ENCODE measurements at regions not wholly inside any gene's neighbourhood (a gene's known extent, or its start where the extent isn't known, plus 50 kb on each side); places are given as distances from the start of the nearest gene placed in this dataset.

DNA sequence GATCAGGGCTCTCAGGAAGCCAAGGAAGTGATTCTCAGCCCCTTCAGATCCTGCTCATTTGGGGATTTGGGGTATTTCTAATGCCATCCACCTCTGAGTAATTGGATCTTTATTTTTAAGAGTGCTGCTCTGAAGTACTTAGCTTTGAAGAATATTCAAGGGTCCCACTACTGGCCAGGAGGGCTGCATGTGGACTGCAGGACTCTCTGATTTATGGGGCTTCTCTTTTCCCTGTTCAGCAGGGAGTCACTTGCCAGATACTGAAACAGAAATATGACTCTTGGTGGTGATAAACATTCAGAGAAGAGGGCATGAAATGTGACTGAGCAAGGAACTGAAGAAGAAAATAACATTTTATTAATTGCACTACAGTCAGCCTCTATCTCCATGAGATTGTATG, 138.5 kb downstream of the MTX2 start:
- DNase-seq (ENCODE audit: insufficient read length, low spot score) (no peak), FAIRE-seq (no peak)
- no peak for TF ChIP-seq TAF1 (IDR thresholded peaks at IDR 0.05; ENCODE audit: low read depth, low read length)
- no peak for TF ChIP-seq SPI1 (IDR thresholded peaks at IDR 0.05; ENCODE audit: low read depth, low read length)
- no peak for TF ChIP-seq POU2F2 (IDR thresholded peaks at IDR 0.05; ENCODE audit: low read depth, low read length)
- TF ChIP-seq PAX5 (IDR thresholded peaks at IDR 0.05; ENCODE audit: insufficient read depth, low read length, severe bottlenecking) = no peak
- TF ChIP-seq POLR2AphosphoS5 (IDR thresholded peaks at IDR 0.05; ENCODE audit: low read depth, low read length) = no peak
- TF ChIP-seq POLR2A (IDR thresholded peaks at IDR 0.05; ENCODE audit: low read depth, low read length) = no peak

DNA sequence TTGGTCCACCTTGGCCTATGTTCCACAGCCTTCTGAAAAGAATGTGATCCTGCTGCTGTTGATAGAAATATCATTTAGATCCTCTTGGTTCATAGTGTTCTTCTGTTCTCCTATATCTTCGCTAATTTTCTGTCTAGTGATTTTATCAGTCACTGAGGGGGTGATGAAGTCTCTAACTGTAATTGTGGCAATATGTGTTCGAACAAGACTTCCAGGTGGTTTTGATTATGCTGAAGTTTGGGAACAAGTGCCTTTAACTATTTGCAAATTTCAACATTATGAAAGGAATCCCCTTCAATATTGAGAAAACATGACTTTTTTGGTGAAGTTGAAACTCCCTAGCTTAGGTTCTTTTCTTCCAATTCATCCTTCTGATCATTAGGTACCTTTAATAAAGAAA, 140.4 kb downstream of the MTX2 start:
- no peak for FAIRE-seq
- TF ChIP-seq TAF1 (IDR thresholded peaks at IDR 0.05; ENCODE audit: low read depth, low read length) (no peak), POU2F2 (IDR thresholded peaks at IDR 0.05; ENCODE audit: low read depth, low read length) (no peak), POLR2A (IDR thresholded peaks at IDR 0.05; ENCODE audit: low read depth, low read length) (no peak), POLR2AphosphoS5 (IDR thresholded peaks at IDR 0.05; ENCODE audit: low read depth, low read length) (no peak), SPI1 (IDR thresholded peaks at IDR 0.05; ENCODE audit: low read depth, low read length) (no peak), PAX5 (IDR thresholded peaks at IDR 0.05; ENCODE audit: insufficient read depth, low read length, severe bottlenecking) (no peak)
- no peak for DNase-seq (ENCODE audit: insufficient read length, low spot score)

DNA sequence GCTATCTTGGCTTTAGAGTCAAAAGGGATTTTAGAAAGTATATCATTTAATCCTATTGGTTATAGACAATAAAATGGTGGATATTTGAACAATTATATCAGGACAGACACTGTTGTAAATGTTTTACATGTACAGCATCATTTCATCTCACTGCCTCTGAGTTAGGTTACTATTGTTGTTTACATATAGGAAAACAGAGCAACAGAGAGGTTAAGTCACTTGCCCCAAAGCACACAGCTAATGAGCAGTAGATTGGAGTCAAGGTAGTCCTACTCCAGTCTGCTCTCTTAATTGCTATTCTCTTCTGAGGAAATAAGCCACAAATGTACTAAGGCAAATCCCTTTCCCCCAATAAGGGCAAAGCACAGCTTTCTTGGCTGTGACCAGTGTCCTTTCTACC, 142.9 kb downstream of the MTX2 start:
- no peak for DNase-seq (ENCODE audit: insufficient read length, low spot score)
- no peak for TF ChIP-seq SPI1 (IDR thresholded peaks at IDR 0.05; ENCODE audit: low read depth, low read length)
- no peak for TF ChIP-seq POLR2AphosphoS5 (IDR thresholded peaks at IDR 0.05; ENCODE audit: low read depth, low read length)
- no peak for TF ChIP-seq TAF1 (IDR thresholded peaks at IDR 0.05; ENCODE audit: low read depth, low read length)
- no peak for TF ChIP-seq PAX5 (IDR thresholded peaks at IDR 0.05; ENCODE audit: insufficient read depth, low read length, severe bottlenecking)
- no peak for TF ChIP-seq POLR2A (IDR thresholded peaks at IDR 0.05; ENCODE audit: low read depth, low read length)
- TF ChIP-seq POU2F2 (IDR thresholded peaks at IDR 0.05; ENCODE audit: low read depth, low read length) = no peak
- no peak for FAIRE-seq

DNA sequence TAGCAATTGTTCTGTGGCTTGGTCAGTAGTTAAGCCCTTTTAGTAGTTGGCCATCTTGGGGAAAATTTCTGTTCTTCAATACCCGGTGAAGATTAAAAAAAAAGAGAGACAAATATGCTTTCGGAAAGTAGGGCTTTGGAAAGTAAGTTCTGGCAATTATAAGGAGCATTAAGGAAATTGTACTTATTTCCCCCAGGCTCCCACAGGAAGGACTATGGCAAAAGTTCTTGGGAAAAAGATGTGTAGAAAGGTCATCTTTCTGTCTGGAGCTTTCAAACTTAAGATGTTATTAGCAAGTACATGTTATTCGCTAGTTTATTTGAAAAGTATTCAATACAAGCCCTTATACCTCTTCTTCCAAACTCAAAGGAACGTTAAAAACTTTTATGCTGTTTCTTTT, 144.5 kb downstream of the MTX2 start:
- DNase-seq (ENCODE audit: insufficient read length, low spot score) = no peak
- no peak for FAIRE-seq
- no peak for TF ChIP-seq SPI1 (IDR thresholded peaks at IDR 0.05; ENCODE audit: low read depth, low read length)
- no peak for TF ChIP-seq POU2F2 (IDR thresholded peaks at IDR 0.05; ENCODE audit: low read depth, low read length)

DNA sequence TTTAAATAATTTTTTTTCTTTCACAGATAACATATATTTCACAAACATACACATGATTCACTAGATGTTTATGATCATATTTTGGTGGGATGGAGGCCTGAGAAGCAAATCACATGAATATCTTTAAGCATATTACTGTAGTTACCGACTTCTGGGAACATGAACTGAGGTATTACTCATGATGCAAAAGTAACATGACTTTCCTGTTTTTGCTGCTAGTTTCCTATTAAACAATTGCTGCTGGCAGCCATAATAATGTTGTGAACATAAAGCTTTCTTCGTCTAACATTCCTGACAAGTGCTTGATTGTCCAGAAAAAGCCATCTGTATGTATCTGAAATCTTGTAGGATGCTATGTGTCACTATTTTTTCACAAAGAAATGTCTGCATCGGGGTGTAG, 145.4 kb downstream of the MTX2 start:
- FAIRE-seq = no peak
- TF ChIP-seq POU2F2 (IDR thresholded peaks at IDR 0.05; ENCODE audit: low read depth, low read length) = no peak
- TF ChIP-seq POLR2AphosphoS5 (IDR thresholded peaks at IDR 0.05; ENCODE audit: low read depth, low read length) = no peak
- no peak for TF ChIP-seq SPI1 (IDR thresholded peaks at IDR 0.05; ENCODE audit: low read depth, low read length)
- no peak for TF ChIP-seq PAX5 (IDR thresholded peaks at IDR 0.05; ENCODE audit: insufficient read depth, low read length, severe bottlenecking)
- no peak for DNase-seq (ENCODE audit: insufficient read length, low spot score)

DNA sequence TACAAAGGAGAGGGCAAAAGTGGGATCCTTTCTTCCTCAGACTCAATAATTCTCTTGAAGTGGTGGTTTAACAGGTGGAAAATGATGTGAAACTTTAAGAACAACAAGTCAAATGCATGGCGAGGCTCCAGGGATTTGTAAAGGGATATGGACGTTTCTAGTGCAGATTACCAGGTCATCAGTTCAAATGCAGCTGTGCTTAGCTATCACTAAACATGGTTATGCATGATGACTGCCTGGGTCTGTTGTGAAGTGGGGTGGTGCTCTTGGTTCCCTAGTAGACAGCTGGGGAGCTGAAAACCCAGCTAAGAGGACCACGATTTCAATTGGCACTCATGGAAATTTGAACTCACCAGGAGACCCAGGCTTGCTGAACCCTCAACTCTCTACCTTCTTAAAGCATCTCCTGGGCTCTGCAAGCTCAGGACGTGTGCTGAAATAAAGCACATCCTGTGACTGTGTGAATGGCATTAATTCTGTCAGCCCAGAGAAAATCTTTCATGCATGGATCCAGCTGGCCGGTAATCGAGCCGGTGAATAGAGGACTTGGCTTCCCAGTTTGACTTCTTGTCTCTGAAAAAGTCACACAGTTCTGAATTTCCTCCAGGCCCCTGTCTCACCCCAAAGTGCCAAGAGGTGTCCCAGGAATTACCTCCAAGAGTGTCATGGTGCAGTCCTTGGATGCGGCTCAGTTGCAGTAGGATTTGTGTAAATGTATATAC, 146.1 kb downstream of the MTX2 start:
- DNase-seq (ENCODE audit: insufficient read length, low spot score) (no peak), FAIRE-seq (no peak)
- TF ChIP-seq TAF1 (IDR thresholded peaks at IDR 0.05; ENCODE audit: low read depth, low read length) = no peak
- no peak for TF ChIP-seq POU2F2 (IDR thresholded peaks at IDR 0.05; ENCODE audit: low read depth, low read length)

DNA sequence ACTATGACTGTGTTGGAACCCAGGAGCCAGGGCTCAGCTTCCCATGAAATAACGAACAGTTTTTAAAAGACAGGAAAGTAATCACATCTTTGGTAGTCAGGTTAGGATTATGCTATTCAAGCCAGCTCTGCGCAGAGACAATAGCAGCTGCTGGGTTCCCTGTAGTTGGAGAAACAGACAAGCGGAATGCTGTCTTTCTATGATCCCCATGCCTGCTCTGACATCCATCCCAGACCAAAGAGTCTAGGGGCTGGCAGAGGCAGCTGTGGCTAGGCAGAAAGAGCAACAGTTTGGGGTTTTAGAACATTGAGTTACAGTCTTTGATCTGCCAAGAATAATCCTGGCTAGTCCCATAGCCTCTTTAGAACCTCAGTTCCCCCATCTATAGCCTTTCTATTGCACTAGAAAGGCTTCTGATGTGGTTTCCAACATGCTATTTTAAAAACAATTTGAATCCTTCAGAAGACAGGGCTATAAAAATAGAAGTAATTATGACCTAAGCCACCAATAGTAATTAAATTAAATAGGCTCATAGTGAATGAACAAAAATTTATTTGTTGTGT, 146.8 kb downstream of the MTX2 start:
- FAIRE-seq (no peak), DNase-seq (ENCODE audit: insufficient read length, low spot score) (no peak)
- no peak for TF ChIP-seq POLR2AphosphoS5 (IDR thresholded peaks at IDR 0.05; ENCODE audit: low read depth, low read length)
- TF ChIP-seq TAF1 (IDR thresholded peaks at IDR 0.05; ENCODE audit: low read depth, low read length) = no peak
- TF ChIP-seq SPI1 (IDR thresholded peaks at IDR 0.05; ENCODE audit: low read depth, low read length) = no peak
- TF ChIP-seq POU2F2 (IDR thresholded peaks at IDR 0.05; ENCODE audit: low read depth, low read length) = no peak
- no peak for TF ChIP-seq PAX5 (IDR thresholded peaks at IDR 0.05; ENCODE audit: insufficient read depth, low read length, severe bottlenecking)
- TF ChIP-seq POLR2A (IDR thresholded peaks at IDR 0.05; ENCODE audit: low read depth, low read length) = no peak

DNA sequence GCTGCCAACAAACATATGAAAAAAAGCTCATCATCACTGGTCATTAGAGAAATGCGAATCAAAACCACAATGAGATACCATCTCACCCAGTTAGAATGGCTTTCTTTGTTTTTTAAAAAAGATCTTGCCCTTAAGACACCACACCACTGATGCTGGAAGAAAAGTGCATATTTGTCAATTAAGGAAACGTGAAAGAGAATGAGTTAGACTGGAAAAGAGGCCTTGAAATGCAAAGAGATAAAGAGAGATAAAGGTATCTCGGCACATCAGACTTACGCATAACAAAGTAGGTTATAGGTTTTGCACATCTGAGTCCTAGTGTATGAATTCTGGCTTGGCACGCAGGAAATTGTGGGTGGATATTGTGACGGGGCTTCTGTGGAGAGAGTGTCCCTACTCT, 149.5 kb downstream of the MTX2 start:
- TF ChIP-seq TAF1 (IDR thresholded peaks at IDR 0.05; ENCODE audit: low read depth, low read length) = no peak
- no peak for TF ChIP-seq POU2F2 (IDR thresholded peaks at IDR 0.05; ENCODE audit: low read depth, low read length)
- no peak for TF ChIP-seq SPI1 (IDR thresholded peaks at IDR 0.05; ENCODE audit: low read depth, low read length)
- TF ChIP-seq PAX5 (IDR thresholded peaks at IDR 0.05; ENCODE audit: insufficient read depth, low read length, severe bottlenecking) = no peak
- TF ChIP-seq POLR2AphosphoS5 (IDR thresholded peaks at IDR 0.05; ENCODE audit: low read depth, low read length) = no peak
- no peak for TF ChIP-seq POLR2A (IDR thresholded peaks at IDR 0.05; ENCODE audit: low read depth, low read length)
- FAIRE-seq (no peak), DNase-seq (ENCODE audit: insufficient read length, low spot score) (no peak)

DNA sequence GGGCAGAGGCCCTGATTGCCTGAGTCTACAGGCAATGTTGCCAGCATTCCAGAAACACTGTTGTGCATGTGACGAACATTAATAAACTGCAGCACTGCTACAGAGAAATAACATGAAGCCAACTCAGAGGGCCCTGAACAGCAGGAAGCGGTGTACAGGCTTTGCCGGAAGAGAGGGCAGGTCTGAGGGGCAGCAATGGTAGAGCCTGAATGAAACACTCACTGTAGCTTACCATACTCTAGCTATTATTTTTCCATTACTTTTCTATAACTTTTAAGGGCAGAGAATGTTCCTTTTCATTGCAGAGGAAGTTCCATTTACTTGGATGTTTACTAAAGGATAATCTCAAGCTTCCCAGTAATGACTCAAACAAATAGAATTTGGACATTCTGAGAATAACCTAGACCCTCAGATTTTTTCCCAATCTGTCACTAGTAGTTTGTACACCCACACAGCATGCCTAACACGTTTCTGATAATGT, 150.4 kb downstream of the MTX2 start:
- no peak for FAIRE-seq
- TF ChIP-seq POU2F2 (IDR thresholded peaks at IDR 0.05; ENCODE audit: low read depth, low read length) = no peak
- no peak for TF ChIP-seq POLR2A (IDR thresholded peaks at IDR 0.05; ENCODE audit: low read depth, low read length)
- TF ChIP-seq PAX5 (IDR thresholded peaks at IDR 0.05; ENCODE audit: insufficient read depth, low read length, severe bottlenecking) = no peak
- no peak for DNase-seq (ENCODE audit: insufficient read length, low spot score)

DNA sequence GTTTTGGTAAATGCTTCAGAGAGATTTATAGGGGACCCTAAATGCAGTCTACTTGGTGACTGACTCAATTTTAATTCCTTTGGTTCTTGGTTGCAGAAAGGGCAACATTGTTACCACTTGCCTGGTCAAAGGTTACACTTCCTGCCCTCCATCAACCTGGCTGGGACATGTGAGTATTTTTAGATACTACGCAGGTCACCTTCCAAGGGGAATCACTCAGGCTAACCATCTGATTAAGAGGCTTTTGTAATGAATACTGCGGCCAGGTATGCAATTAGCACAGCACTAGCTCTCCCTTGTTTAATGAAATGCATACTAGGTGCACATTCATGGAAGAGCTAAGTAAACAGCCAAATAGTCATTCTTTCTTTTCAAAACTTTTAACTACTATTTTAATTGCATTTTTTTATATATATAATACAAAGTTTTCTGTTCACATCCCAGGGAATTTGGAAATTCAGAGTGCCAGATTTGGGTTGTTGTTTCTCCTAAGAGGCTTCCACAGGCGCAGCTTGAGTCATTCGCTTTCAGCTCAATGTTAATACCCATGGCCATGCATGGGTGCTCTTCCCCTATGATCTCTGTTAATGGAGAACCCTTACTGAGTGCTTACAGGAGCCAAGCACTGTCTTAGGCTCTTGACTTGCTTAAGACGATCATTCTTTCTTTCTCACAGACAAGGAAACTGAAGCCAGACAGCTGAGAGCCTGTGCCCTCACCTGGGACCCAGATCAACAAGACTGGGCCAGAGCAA, 152.2 kb downstream of the MTX2 start:
- DNase-seq (ENCODE audit: insufficient read length, low spot score) (no peak), FAIRE-seq (no peak)
- TF ChIP-seq POU2F2 (IDR thresholded peaks at IDR 0.05; ENCODE audit: low read depth, low read length) (no peak), POLR2A (IDR thresholded peaks at IDR 0.05; ENCODE audit: low read depth, low read length) (no peak), SPI1 (IDR thresholded peaks at IDR 0.05; ENCODE audit: low read depth, low read length) (no peak)

Measured in GM12891 (cell line).